ENCODE measurements at regions not wholly inside any gene's neighbourhood (a gene's known extent, or its start where the extent isn't known, plus 50 kb on each side); places are given as distances from the start of the nearest gene placed in this dataset.

DNA sequence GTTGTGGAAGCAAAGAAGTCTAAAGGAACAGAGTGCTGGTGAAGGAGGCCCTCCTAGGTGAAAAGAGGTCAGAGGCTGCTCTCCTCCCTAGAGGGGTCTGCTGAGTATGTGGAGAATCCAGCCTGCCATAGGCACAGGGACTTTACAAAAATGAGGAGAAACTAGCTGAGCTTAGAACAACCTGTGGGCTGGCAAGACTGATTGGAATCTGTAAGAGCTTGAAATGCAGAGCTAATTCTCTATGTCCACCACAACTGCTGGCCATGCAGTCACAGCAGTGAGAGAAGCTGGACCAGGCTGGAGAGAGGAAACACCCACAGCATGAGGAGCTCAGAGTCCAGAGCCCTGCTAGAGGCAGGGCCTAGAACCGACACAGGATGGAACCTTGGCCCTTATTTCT lies 251.0 kb upstream of the MGAT5 start:
- in situ Hi-C loops (cut with MboI; ENCODE audit: low sequenced_read_pairs) = no loop called here
- peak overlapping the region; percentile 10; the same call in 1 of the 2 replicates for H4K91ac ChIP-seq (ENCODE audit: insufficient read depth, low read depth, low read length)
- DNase-seq = no peak
- H3K79me1 ChIP-seq (ENCODE audit: low read depth in 1 of 2, low read length in 2 of 2) = no peaks in the 10 kb centered on the region
- H2AFZ ChIP-seq (replicated peaks; ENCODE audit: low read length, poor library complexity) = no peak overlapping the region
- ChIA-PET CTCF (interaction anchor here (0.6 to 1.1 kb wide), 4 partner anchors 10 to 35 kb away, joined by 3 to 4 read pairs (median 3); no protein-coding TSS in a partner anchor), POLR2A (ENCODE audit: unreplicated experiment) (no interaction called here)
- H3K9me3 ChIP-seq (ENCODE audit: control insufficient read depth, insufficient read depth, low read length) = no peaks in the 10 kb centered on the region
- peak overlapping the region; percentile 3 for H2BK5ac ChIP-seq (ENCODE audit: low read depth, low read length, poor library complexity, severe bottlenecking)
- no peak overlapping the region; the same call in 1 of the 2 replicates for H3K14ac ChIP-seq (replicated peaks; ENCODE audit: low read depth, low read length)
- no peaks in the 10 kb centered on the region for H4K20me1 ChIP-seq (ENCODE audit: insufficient read depth, low read length)
- H3K4me3 ChIP-seq (ENCODE audit: insufficient read depth, low read depth, low read length) = no peak overlapping the region
- H4K5ac ChIP-seq (ENCODE audit: low read depth, low read length) = no peak overlapping the region; the same call in 1 of the 2 replicates
- no peak overlapping the region for H2BK20ac ChIP-seq (ENCODE audit: low read depth, low read length)
- H3K27me3 ChIP-seq (ENCODE audit: control insufficient read depth, insufficient read depth, low read length) = no peaks in the 10 kb centered on the region
- dilution Hi-C loops (cut with HindIII; ENCODE audit: low sequenced_read_pairs, unreplicated experiment) = no loop called here
- H3K9me1 ChIP-seq (ENCODE audit: insufficient read depth, low read length) = no peaks in the 10 kb centered on the region; the same call in 1 of the 2 replicates
- H4K8ac ChIP-seq (ENCODE audit: low read depth in 2 of 2, low read length in 2 of 2) = no peak overlapping the region
- intact Hi-C loops (cut with micrococcal nuclease) = no loop called here
- TF ChIP-seq, protein P1, sequence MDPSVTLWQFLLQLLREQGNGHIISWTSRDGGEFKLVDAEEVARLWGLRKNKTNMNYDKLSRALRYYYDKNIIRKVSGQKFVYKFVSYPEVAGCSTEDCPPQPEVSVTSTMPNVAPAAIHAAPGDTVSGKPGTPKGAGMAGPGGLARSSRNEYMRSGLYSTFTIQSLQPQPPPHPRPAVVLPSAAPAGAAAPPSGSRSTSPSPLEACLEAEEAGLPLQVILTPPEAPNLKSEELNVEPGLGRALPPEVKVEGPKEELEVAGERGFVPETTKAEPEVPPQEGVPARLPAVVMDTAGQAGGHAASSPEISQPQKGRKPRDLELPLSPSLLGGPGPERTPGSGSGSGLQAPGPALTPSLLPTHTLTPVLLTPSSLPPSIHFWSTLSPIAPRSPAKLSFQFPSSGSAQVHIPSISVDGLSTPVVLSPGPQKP (IDR thresholded peaks at IDR 0.05; ENCODE audit: borderline replicate concordance, low read depth, low read length) = no peak
- TF ChIP-seq CEBPB (IDR thresholded peaks at IDR 0.05; ENCODE audit: low read depth, low read length) (no peak), NFE2L2 (IDR thresholded peaks at IDR 0.05; ENCODE audit: low read depth, low read length) (no peak), MAFK (IDR thresholded peaks at IDR 0.05; ENCODE audit: low read depth, low read length) (no peak)
- no peak overlapping the region for H3K23ac ChIP-seq (ENCODE audit: low read depth, low read length)
- H3K18ac ChIP-seq (ENCODE audit: low read depth, low read length) = no peak overlapping the region
- H3K9ac ChIP-seq (ENCODE audit: low read depth, low read length) = no peak overlapping the region
- H3K4me2 ChIP-seq (ENCODE audit: low read depth, low read length) = no peak overlapping the region
- no peaks in the 10 kb centered on the region for H3K36me3 ChIP-seq (ENCODE audit: control insufficient read depth, insufficient read depth, low read length)
- peaks cover 4% of the 10 kb centered on the region; the same call in 1 of the 2 replicates for H3K4me1 ChIP-seq (ENCODE audit: control insufficient read depth, insufficient read depth, low read length)
- 0 out of 2 replicates have a peak overlapping the region, but pooled peaks have one; percentile 11 for H3K4ac ChIP-seq (ENCODE audit: low read depth, low read length)
- no peak overlapping the region for H2BK120ac ChIP-seq (ENCODE audit: low read depth, low read length)
- no TSS peak for BruUV-seq (replicated peaks)
- no peak overlapping the region for H2AK9ac ChIP-seq (replicated peaks; ENCODE audit: low read depth, low read length, poor library complexity)
- no CpG with 5 or more reads among the region's 1 CpG for WGBS, 2 experiments (ENCODE audit: extremely low coverage in 2 of 2, insufficient read length in 1 of 2)
- H3K56ac ChIP-seq (ENCODE audit: extremely low read depth, insufficient read depth, low read length) = no peak overlapping the region
- peak; percentile 35 for ATAC-seq (ENCODE audit: low read depth)
- no peak overlapping the region for H3K27ac ChIP-seq (ENCODE audit: insufficient read depth, low read length)
- peak overlapping the region; percentile 6; the same call in 1 of the 3 replicates for H2BK15ac ChIP-seq (ENCODE audit: low read depth, low read length)
- H2AK5ac ChIP-seq (ENCODE audit: low read depth, low read length) = no peak overlapping the region
